Naive thymus-derived CD4-positive, alpha-beta T cell (primary cell): ENCODE measurements at regions not wholly inside any gene's neighbourhood (a gene's known extent, or its start where the extent isn't known, plus 50 kb on each side); places are given as distances from the start of the nearest gene placed in this dataset.

ENCODE experiments used
- ATAC-seq: fragments of 150-1000 bp; cut with Tn5 transposase; 2 replicates; pipeline ENCODE4 v1.10.0; 2021; ENCODE audit warnings: mild to moderate bottlenecking, moderate library complexity
- CTCF ChIA-PET: fragments of 350-600 bp; sonication (Branson Sonifier 250); formaldehyde crosslinking; loops from one replicate; lab custom pipeline; 2021; ENCODE audit warnings: antibody characterized with exemption; lab: Charles Lee
- POLR2A ChIA-PET: fragments of 350-600 bp; sonication (Branson Sonifier 250); formaldehyde crosslinking; loops from one replicate; lab custom pipeline; 2021; ENCODE audit warnings: antibody characterized with exemption, inconsistent platforms; lab: Charles Lee
- DNase-seq, 9 donors: peaks; one replicate each; pipeline versions ENCODE4 v3.0.0 to v3.0.0-alpha.2; 2020 to 2022; ENCODE audit warnings: mixed read lengths in 1 of 9
- H3K27ac ChIP-seq: one replicate; pipeline ENCODE4 v1.7.0; 2013; ENCODE audit warnings: mild to moderate bottlenecking, low read depth, low read length, moderate library complexity
- H3K27me3 ChIP-seq, 2 donors: one replicate each; pipeline ENCODE4 v1.7.0; 2013; ENCODE audit warnings: low read length in 2 of 2, mild to moderate bottlenecking in 2 of 2, moderate library complexity in 2 of 2; ENCODE audit not compliant: control insufficient read depth in 2 of 2, insufficient read depth in 2 of 2
- H3K36me3 ChIP-seq, 3 experiments: 1 replicate in 2 of 3; 2 replicates in 1 of 3; pipeline ENCODE4 v1.7.0; 2013; ENCODE audit warnings: low read length in 3 of 3, mild to moderate bottlenecking in 3 of 3, moderate library complexity in 1 of 3; ENCODE audit not compliant: insufficient read depth in 3 of 3, control insufficient read depth in 2 of 3
- H3K4me1 ChIP-seq, 2 donors: one replicate each; pipeline ENCODE4 v1.7.0; 2013; ENCODE audit warnings: low read length in 2 of 2, mild to moderate bottlenecking in 2 of 2, moderate library complexity in 1 of 2; ENCODE audit not compliant: control insufficient read depth in 2 of 2, insufficient read depth in 2 of 2
- H3K4me3 ChIP-seq: 2 replicates; pipeline ENCODE4 v1.7.0; 2013; ENCODE audit warnings: mild to moderate bottlenecking, low read length
- H3K9me3 ChIP-seq, 3 experiments: 1 replicate in 2 of 3; 2 replicates in 1 of 3; pipeline ENCODE4 v1.7.0; 2013; ENCODE audit warnings: low read length in 3 of 3; ENCODE audit not compliant: control insufficient read depth in 2 of 3
- H3K27ac Mint-ChIP-seq, 9 donors: one replicate each; pipeline ENCODE4 v1.8.0; 2020 to 2022; ENCODE audit warnings: mixed read lengths in 9 of 9, mild to moderate bottlenecking in 8 of 9, moderate library complexity in 5 of 9, inconsistent platforms in 2 of 9
- H3K27me3 Mint-ChIP-seq, 5 donors: one replicate each; pipeline ENCODE4 v1.8.0; 2021 to 2022; ENCODE audit warnings: mixed read lengths in 5 of 5, mild to moderate bottlenecking in 1 of 5
- H3K36me3 Mint-ChIP-seq, 5 donors: one replicate each; pipeline ENCODE4 v1.8.0; 2020 to 2022; ENCODE audit warnings: mixed read lengths in 5 of 5, mild to moderate bottlenecking in 3 of 5, inconsistent platforms in 1 of 5
- H3K4me1 Mint-ChIP-seq, 7 donors: one replicate each; pipeline ENCODE4 v1.8.0; 2020 to 2022; ENCODE audit warnings: mixed read lengths in 7 of 7, mild to moderate bottlenecking in 3 of 7, inconsistent platforms in 1 of 7
- H3K4me3 Mint-ChIP-seq, 10 donors: one replicate each; pipeline ENCODE4 v1.8.0; 2020 to 2022; ENCODE audit warnings: mild to moderate bottlenecking in 10 of 10, mixed read lengths in 10 of 10, moderate library complexity in 6 of 10, inconsistent platforms in 2 of 10
- H3K9me3 Mint-ChIP-seq, 11 donors: one replicate each; pipeline ENCODE4 v1.8.0; 2020 to 2022; ENCODE audit warnings: mixed read lengths in 11 of 11, mild to moderate bottlenecking in 4 of 11, inconsistent platforms in 1 of 11, moderate library complexity in 1 of 11
- intact Hi-C, 2 donors: fragments of 100-400 bp; cut with micrococcal nuclease; formaldehyde crosslinking; loops; one replicate each; pipeline ENCODE4 v1.15.1; 2023

- H3K9me3 ChIP-seq: no peaks in the 10 kb centered on the region
- ATAC-seq: no peak
- Mint-ChIP-seq H3K27ac (no peak overlapping the region), H3K4me3 (no peak overlapping the region), H3K27me3 (peaks cover 0 to 18% (median 4%) of the 10 kb centered on the region in 5 donors), H3K36me3 (no peaks in the 10 kb centered on the region), H3K4me1 (no peaks in the 10 kb centered on the region), H3K9me3 (peaks cover 0 to 3% (median 0%) of the 10 kb centered on the region in 11 donors)
- no peaks in the 10 kb centered on the region for H3K4me1 ChIP-seq
- ChIA-PET CTCF (no interaction called here), POLR2A (no interaction called here)
- no peak for DNase-seq
- intact Hi-C loops: no loop called here
- H3K27me3 ChIP-seq: no peaks in the 10 kb centered on the region
- H3K4me3 ChIP-seq: no peak overlapping the region
- H3K36me3 ChIP-seq: no peaks in the 10 kb centered on the region
- H3K27ac ChIP-seq: no peak overlapping the region
Observed at GRCh38 chr20:47931443-47931842, 146.2 kb upstream of the SULF2 start.

- H3K27ac ChIP-seq: no peak overlapping the region
- no peaks in the 10 kb centered on the region for H3K27me3 ChIP-seq
- intact Hi-C loops: no loop called here
- no peaks in the 10 kb centered on the region for H3K36me3 ChIP-seq
- peaks cover 0 to 3% (median 0%) of the 10 kb centered on the region in 11 donors for H3K9me3 Mint-ChIP-seq
- CTCF ChIA-PET: no interaction called here
- H3K27ac Mint-ChIP-seq: no peak overlapping the region
- H3K4me1 Mint-ChIP-seq: no peaks in the 10 kb centered on the region
- no peak for DNase-seq
- H3K27me3 Mint-ChIP-seq: peaks cover 0 to 18% (median 4%) of the 10 kb centered on the region in 5 donors
- no peak for ATAC-seq
- no peaks in the 10 kb centered on the region for H3K4me1 ChIP-seq
- H3K4me3 Mint-ChIP-seq: no peak overlapping the region
- no peaks in the 10 kb centered on the region for H3K36me3 Mint-ChIP-seq
- POLR2A ChIA-PET: no interaction called here
- H3K9me3 ChIP-seq: no peaks in the 10 kb centered on the region
- no peak overlapping the region for H3K4me3 ChIP-seq
Observed at GRCh38 chr20:47931002-47931401, 145.7 kb upstream of the SULF2 start.

GRCh38 chr20:47929368-47930115 lies 144.3 kb upstream of the SULF2 start:
- no peak overlapping the region for H3K27ac Mint-ChIP-seq
- DNase-seq (no peak), ATAC-seq (no peak)
- intact Hi-C loops: no loop called here
- H3K36me3 Mint-ChIP-seq: no peaks in the 10 kb centered on the region
- Histone ChIP-seq H3K9me3 (no peaks in the 10 kb centered on the region), H3K27me3 (no peaks in the 10 kb centered on the region), H3K27ac (no peak overlapping the region), H3K4me1 (no peaks in the 10 kb centered on the region), H3K36me3 (no peaks in the 10 kb centered on the region), H3K4me3 (no peak overlapping the region)
- H3K4me3 Mint-ChIP-seq: no peak overlapping the region
- peaks cover 0 to 11% (median 7%) of the 10 kb centered on the region in 5 donors for H3K27me3 Mint-ChIP-seq
- no peaks in the 10 kb centered on the region for H3K4me1 Mint-ChIP-seq
- ChIA-PET CTCF (no interaction called here), POLR2A (no interaction called here)
- peaks cover 0 to 3% (median 0%) of the 10 kb centered on the region in 11 donors for H3K9me3 Mint-ChIP-seq

- no peak for DNase-seq
Observed at GRCh38 chr20:47927944-47928343, 142.7 kb upstream of the SULF2 start.

GRCh38 chr20:47927385-47927851 lies 142.1 kb upstream of the SULF2 start:
- no peak overlapping the region for H3K27ac Mint-ChIP-seq
- CTCF ChIA-PET: no interaction called here
- H3K4me1 Mint-ChIP-seq: no peaks in the 10 kb centered on the region
- Histone ChIP-seq H3K4me1 (no peaks in the 10 kb centered on the region), H3K36me3 (no peaks in the 10 kb centered on the region), H3K27ac (no peak overlapping the region), H3K9me3 (no peaks in the 10 kb centered on the region), H3K4me3 (no peak overlapping the region), H3K27me3 (no peaks in the 10 kb centered on the region)
- intact Hi-C loops: no loop called here
- H3K4me3 Mint-ChIP-seq: no peak overlapping the region
- DNase-seq (no peak), ATAC-seq (no peak)
- H3K9me3 Mint-ChIP-seq: peaks cover 0 to 4% (median 0%) of the 10 kb centered on the region in 11 donors
- peaks cover 11 to 17% (median 13%) of the 10 kb centered on the region in 5 donors for H3K27me3 Mint-ChIP-seq
- H3K36me3 Mint-ChIP-seq: no peaks in the 10 kb centered on the region
- POLR2A ChIA-PET: no interaction called here

More at GRCh38 chr20:47927944-47928343, 142.7 kb upstream of the SULF2 start:
- ChIA-PET CTCF (no interaction called here), POLR2A (no interaction called here)
- ATAC-seq: no peak
- intact Hi-C loops: no loop called here
- Histone ChIP-seq H3K27me3 (no peaks in the 10 kb centered on the region), H3K36me3 (no peaks in the 10 kb centered on the region), H3K4me3 (no peak overlapping the region), H3K4me1 (no peaks in the 10 kb centered on the region), H3K9me3 (no peaks in the 10 kb centered on the region), H3K27ac (no peak overlapping the region)
- H3K4me3 Mint-ChIP-seq: no peak overlapping the region
- no peak overlapping the region for H3K27ac Mint-ChIP-seq
- H3K9me3 Mint-ChIP-seq: peaks cover 0 to 2% (median 0%) of the 10 kb centered on the region in 11 donors
- H3K27me3 Mint-ChIP-seq: peaks cover 5 to 15% (median 8%) of the 10 kb centered on the region in 5 donors
- H3K36me3 Mint-ChIP-seq: no peaks in the 10 kb centered on the region
- H3K4me1 Mint-ChIP-seq: no peaks in the 10 kb centered on the region

GRCh38 chr20:47926731-47927130 lies 141.4 kb upstream of the SULF2 start:
- ChIA-PET CTCF (no interaction called here), POLR2A (no interaction called here)
- Histone ChIP-seq H3K27me3 (no peaks in the 10 kb centered on the region), H3K27ac (no peak overlapping the region), H3K4me3 (no peak overlapping the region), H3K9me3 (no peaks in the 10 kb centered on the region), H3K4me1 (no peaks in the 10 kb centered on the region), H3K36me3 (no peaks in the 10 kb centered on the region)
- H3K4me3 Mint-ChIP-seq: no peak overlapping the region
- no peaks in the 10 kb centered on the region for H3K4me1 Mint-ChIP-seq
- intact Hi-C loops: no loop called here
- H3K27me3 Mint-ChIP-seq: peaks cover 13 to 19% (median 16%) of the 10 kb centered on the region in 5 donors
- H3K36me3 Mint-ChIP-seq: no peaks in the 10 kb centered on the region
- H3K27ac Mint-ChIP-seq: no peak overlapping the region
- DNase-seq: no peak
- peaks cover 0 to 4% (median 0%) of the 10 kb centered on the region in 11 donors for H3K9me3 Mint-ChIP-seq
- ATAC-seq: no peak

- Histone ChIP-seq H3K27me3 (no peaks in the 10 kb centered on the region), H3K4me3 (no peak overlapping the region), H3K27ac (no peak overlapping the region), H3K36me3 (no peaks in the 10 kb centered on the region), H3K4me1 (no peaks in the 10 kb centered on the region), H3K9me3 (no peaks in the 10 kb centered on the region)
- DNase-seq: no peak
- no peak for ATAC-seq
- no peak overlapping the region for H3K27ac Mint-ChIP-seq
- peaks cover 18 to 28% (median 21%) of the 10 kb centered on the region in 5 donors for H3K27me3 Mint-ChIP-seq
- CTCF ChIA-PET: no interaction called here
- POLR2A ChIA-PET: no interaction called here
- intact Hi-C loops: no loop called here
- peaks cover 0 to 4% (median 0%) of the 10 kb centered on the region in 11 donors for H3K9me3 Mint-ChIP-seq
- H3K4me3 Mint-ChIP-seq: no peak overlapping the region
- H3K4me1 Mint-ChIP-seq: no peaks in the 10 kb centered on the region
- no peaks in the 10 kb centered on the region for H3K36me3 Mint-ChIP-seq
Observed at GRCh38 chr20:47925593-47925992, 140.3 kb upstream of the SULF2 start.
